Suprapubic skin (tissue), 4 donors: ENCODE measurements at regions not wholly inside any gene's neighbourhood (a gene's known extent, or its start where the extent isn't known, plus 50 kb on each side); places are given as distances from the start of the nearest gene placed in this dataset.

Experiments
- POLR2A ChIP-seq, 2 donors: fragments of 450-650 bp; IDR thresholded peaks; one replicate each; pipeline ENCODE4 v1.6.1; 2017; ENCODE audit warnings: antibody characterized with exemption in 2 of 2, mild to moderate bottlenecking in 2 of 2, moderate library complexity in 2 of 2
- POLR2AphosphoS5 ChIP-seq, 3 donors: sonication (generic); formaldehyde crosslinking; IDR thresholded peaks; one replicate each; pipeline ENCODE4 v1.6.1; 2017; ENCODE audit warnings: antibody characterized with exemption in 3 of 3
- TF ChIP-seq, protein P1 (sequence below), 2 donors: fragments of 200-600 bp in 1 of 2; fragments of 450-650 bp in 1 of 2; sonication (generic) in 1 of 2; IDR thresholded peaks; one replicate each; pipeline ENCODE4 v1.5.1; 2016 to 2019; ENCODE audit warnings: antibody characterized with exemption in 2 of 2, mild to moderate bottlenecking in 1 of 2, moderate library complexity in 1 of 2

DNA sequence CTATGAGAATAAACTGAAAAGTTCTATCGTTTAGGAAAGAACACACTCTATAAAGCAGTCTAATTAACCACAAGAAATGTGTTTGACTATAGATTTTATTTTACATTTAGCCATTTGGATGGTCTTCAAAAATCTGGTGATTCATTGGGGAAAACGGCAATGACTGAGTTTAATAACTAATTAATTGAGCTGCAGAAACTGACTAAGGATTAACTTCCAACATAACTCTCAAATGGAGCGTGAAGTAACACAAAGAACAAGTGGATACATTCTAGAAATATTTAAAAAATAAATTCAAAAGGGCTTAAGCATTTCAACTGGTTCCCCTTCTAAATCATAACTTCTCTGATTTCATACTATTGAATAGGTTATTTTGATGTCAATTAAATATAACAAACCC is 1582.4 kb downstream of the PCDH18 start:
- TF ChIP-seq, protein P1, sequence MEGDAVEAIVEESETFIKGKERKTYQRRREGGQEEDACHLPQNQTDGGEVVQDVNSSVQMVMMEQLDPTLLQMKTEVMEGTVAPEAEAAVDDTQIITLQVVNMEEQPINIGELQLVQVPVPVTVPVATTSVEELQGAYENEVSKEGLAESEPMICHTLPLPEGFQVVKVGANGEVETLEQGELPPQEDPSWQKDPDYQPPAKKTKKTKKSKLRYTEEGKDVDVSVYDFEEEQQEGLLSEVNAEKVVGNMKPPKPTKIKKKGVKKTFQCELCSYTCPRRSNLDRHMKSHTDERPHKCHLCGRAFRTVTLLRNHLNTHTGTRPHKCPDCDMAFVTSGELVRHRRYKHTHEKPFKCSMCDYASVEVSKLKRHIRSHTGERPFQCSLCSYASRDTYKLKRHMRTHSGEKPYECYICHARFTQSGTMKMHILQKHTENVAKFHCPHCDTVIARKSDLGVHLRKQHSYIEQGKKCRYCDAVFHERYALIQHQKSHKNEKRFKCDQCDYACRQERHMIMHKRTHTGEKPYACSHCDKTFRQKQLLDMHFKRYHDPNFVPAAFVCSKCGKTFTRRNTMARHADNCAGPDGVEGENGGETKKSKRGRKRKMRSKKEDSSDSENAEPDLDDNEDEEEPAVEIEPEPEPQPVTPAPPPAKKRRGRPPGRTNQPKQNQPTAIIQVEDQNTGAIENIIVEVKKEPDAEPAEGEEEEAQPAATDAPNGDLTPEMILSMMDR (IDR thresholded peaks at IDR 0.05), result no peak
- TF ChIP-seq POLR2AphosphoS5 (IDR thresholded peaks at IDR 0.05) (no peak), POLR2A (IDR thresholded peaks at IDR 0.05) (no peak)
